GM23338 (cell line): ENCODE measurements at regions not wholly inside any gene's neighbourhood (a gene's known extent, or its start where the extent isn't known, plus 50 kb on each side); places are given as distances from the start of the nearest gene placed in this dataset.

Experiments
- ATAC-seq: fragments of 200-7000 bp; cut with Tn5 transposase; 3 replicates; pipeline ENCODE4 v1.9.1; 2020
- DNase-seq: peaks from one replicate; pipeline ENCODE4 v3.0.0-alpha.2; 2015; ENCODE audit warnings: low spot score
- H2AFZ ChIP-seq: fragments of 200-600 bp; sonication (generic); 2 replicates; pipeline ENCODE4 v1.8.0; 2016; ENCODE audit warnings: antibody characterized with exemption, mild to moderate bottlenecking, moderate library complexity
- H3F3A ChIP-seq: fragments of 200-600 bp; sonication (generic); replicated peaks from 2 replicates; pipeline ENCODE4 v1.8.0; 2017; ENCODE audit warnings: antibody characterized with exemption, mixed run types, low read depth
- H3K27ac ChIP-seq: fragments of 200-600 bp; sonication (generic); 2 replicates; pipeline ENCODE4 v1.6.1; 2016; ENCODE audit warnings: low read depth
- H3K27me3 ChIP-seq: fragments of 200-600 bp; sonication (generic); 2 replicates; pipeline ENCODE4 v1.8.0; 2016; ENCODE audit warnings: mild to moderate bottlenecking, mixed run types, moderate library complexity; ENCODE audit not compliant: insufficient read depth
- H3K36me3 ChIP-seq: fragments of 200-600 bp; sonication (generic); 2 replicates; pipeline ENCODE4 v1.8.0; 2016; ENCODE audit warnings: mild to moderate bottlenecking; ENCODE audit not compliant: insufficient read depth
- H3K4me1 ChIP-seq: fragments of 200-600 bp; sonication (generic); 2 replicates; pipeline ENCODE4 v1.8.0; 2016; ENCODE audit warnings: mild to moderate bottlenecking, moderate library complexity; ENCODE audit not compliant: insufficient read depth
- H3K4me2 ChIP-seq: fragments of 200-600 bp; sonication (generic); 2 replicates; pipeline ENCODE4 v1.7.1; 2017; ENCODE audit warnings: mixed run types
- H3K4me3 ChIP-seq: fragments of 200-600 bp; sonication (generic); 2 replicates; pipeline ENCODE4 v1.6.1; 2016; ENCODE audit warnings: mixed run types
- H3K79me2 ChIP-seq: fragments of 200-600 bp; sonication (generic); replicated peaks from 2 replicates; pipeline ENCODE4 v1.8.0; 2017; ENCODE audit warnings: mild to moderate bottlenecking; ENCODE audit not compliant: insufficient read depth
- H3K9me2 ChIP-seq: fragments of 200-600 bp; sonication (generic); 2 replicates; pipeline ENCODE4 v1.8.0; 2017; ENCODE audit not compliant: insufficient read depth
- H4K20me1 ChIP-seq: fragments of 200-600 bp; sonication (generic); replicated peaks from 2 replicates; pipeline ENCODE4 v1.8.0; 2017; ENCODE audit warnings: mild to moderate bottlenecking; ENCODE audit not compliant: insufficient read depth
- H3K27ac Mint-ChIP-seq: 2 replicates; pipeline ENCODE4 v1.8.0; 2020; ENCODE audit warnings: inconsistent platforms, mild to moderate bottlenecking, moderate library complexity, mixed read lengths
- H3K27me3 Mint-ChIP-seq: 3 replicates; pipeline ENCODE4 v1.8.0; 2022; ENCODE audit warnings: low read depth, mild to moderate bottlenecking, moderate library complexity, mixed read lengths, inconsistent platforms; ENCODE audit not compliant: insufficient read depth, poor library complexity
- H3K36me3 Mint-ChIP-seq: 3 replicates; pipeline ENCODE4 v1.8.0; 2021; ENCODE audit warnings: low read depth, mild to moderate bottlenecking, inconsistent platforms, moderate library complexity, mixed read lengths
- H3K4me1 Mint-ChIP-seq: 3 replicates; pipeline ENCODE4 v1.8.0; 2020; ENCODE audit warnings: mild to moderate bottlenecking, inconsistent platforms, mixed read lengths
- H3K4me3 Mint-ChIP-seq: 3 replicates; pipeline ENCODE4 v1.8.0; 2021; ENCODE audit warnings: moderate library complexity, mild to moderate bottlenecking, inconsistent platforms, mixed read lengths
- H3K9me3 Mint-ChIP-seq: 3 replicates; pipeline ENCODE4 v1.8.0; 2020; ENCODE audit warnings: moderate library complexity, mild to moderate bottlenecking, inconsistent platforms, mixed read lengths
- CREB1 ChIP-seq: fragments of 250-450 bp; sonication (Bioruptor Pico); IDR thresholded peaks from 2 replicates; pipeline ENCODE4 v1.5.0; 2020; ENCODE audit warnings: low read depth, mild to moderate bottlenecking, moderate library complexity
- CTCF ChIP-seq, 2 experiments: fragments of 200-600 bp in 1 of 2; sonication (generic) in 1 of 2; conservative IDR thresholded peaks; 2 replicates each; pipeline versions ENCODE4 v1.5.1 to v1.6.1; 2016 to 2017; ENCODE audit warnings: antibody characterized with exemption in 2 of 2, low read depth in 2 of 2, mild to moderate bottlenecking in 2 of 2, moderate library complexity in 1 of 2
- ETS1 ChIP-seq: IDR thresholded peaks from 2 replicates; pipeline ENCODE4 v1.6.1; 2016; ENCODE audit warnings: antibody characterized with exemption
- EZH2 ChIP-seq: fragments of 200-600 bp; sonication (generic); IDR thresholded peaks from one replicate; pipeline ENCODE4 v1.8.0; 2017; ENCODE audit warnings: antibody characterized with exemption, mild to moderate bottlenecking, low read depth; ENCODE audit not compliant: unreplicated experiment
- EZH2phosphoT487 ChIP-seq: fragments of 200-600 bp; sonication (generic); IDR thresholded peaks from one replicate; pipeline ENCODE4 v1.8.1; 2018; ENCODE audit warnings: antibody characterized with exemption; ENCODE audit not compliant: unreplicated experiment
- JUNB ChIP-seq: IDR thresholded peaks from one replicate; pipeline ENCODE4 v1.6.1; 2016; ENCODE audit warnings: antibody characterized with exemption; ENCODE audit not compliant: unreplicated experiment
- NANOG ChIP-seq: IDR thresholded peaks from 2 replicates; pipeline ENCODE4 v1.6.1; 2016; ENCODE audit warnings: antibody characterized with exemption, borderline replicate concordance
- POLR2AphosphoS5 ChIP-seq: IDR thresholded peaks from 2 replicates; pipeline ENCODE4 v1.6.1; 2016; ENCODE audit warnings: antibody characterized with exemption, low read depth
- REST ChIP-seq: IDR thresholded peaks from one replicate; pipeline ENCODE4 v1.6.1; 2018; ENCODE audit warnings: antibody characterized with exemption; ENCODE audit not compliant: unreplicated experiment
- STAT1 ChIP-seq: IDR thresholded peaks from one replicate; pipeline ENCODE4 v1.6.1; 2016; ENCODE audit warnings: antibody characterized with exemption; ENCODE audit not compliant: unreplicated experiment
- ZNF114 ChIP-seq: fragments of 250-450 bp; sonication (Bioruptor Pico); IDR thresholded peaks from 2 replicates; pipeline ENCODE4 v1.5.0; 2020; ENCODE audit warnings: mild to moderate bottlenecking, moderate library complexity
- ZNF331 ChIP-seq: fragments of 250-450 bp; sonication (Bioruptor Pico); IDR thresholded peaks from 2 replicates; pipeline ENCODE4 v1.5.0; 2020; ENCODE audit warnings: low read depth, mild to moderate bottlenecking, moderate library complexity
- ZNF462 ChIP-seq: fragments of 250-450 bp; sonication (Bioruptor Pico); IDR thresholded peaks from 2 replicates; pipeline ENCODE4 v1.5.0; 2020; ENCODE audit warnings: mild to moderate bottlenecking, moderate library complexity

- H2AFZ ChIP-seq, result no peak overlapping the region
- TF ChIP-seq CTCF (conservative IDR thresholded peaks at IDR 0.05; ENCODE audit: low read depth in 2 of 2) (no peak), POLR2AphosphoS5 (no peak), CREB1 (CRISPR knock-in tag) (no peak), STAT1 (no peak), ZNF331 (CRISPR knock-in tag) (no peak), REST (no peak), ZNF114 (no peak), ZNF462 (CRISPR knock-in tag) (no peak), ETS1 (no peak), EZH2 (no peak), JUNB (no peak), EZH2phosphoT487 (no peak), NANOG (no peak)
- H3K27me3 Mint-ChIP-seq, result peaks cover 4% of the 10 kb centered on the region
- no peaks in the 10 kb centered on the region for H3K9me2 ChIP-seq
- peaks cover 13% of the 10 kb centered on the region for H3K36me3 Mint-ChIP-seq
- no peaks in the 10 kb centered on the region for H3K4me1 ChIP-seq
- H3K36me3 ChIP-seq, result no peaks in the 10 kb centered on the region
- no peak overlapping the region for H3K27ac Mint-ChIP-seq
- H3F3A ChIP-seq, result no peaks in the 10 kb centered on the region
- no peak overlapping the region for H3K4me2 ChIP-seq
- no peaks in the 10 kb centered on the region; the same call in 2 of the 3 replicates for H3K4me1 Mint-ChIP-seq
- H3K9me3 Mint-ChIP-seq, result peaks cover 6% of the 10 kb centered on the region; the same call in 1 of the 3 replicates
- no peaks in the 10 kb centered on the region for H4K20me1 ChIP-seq
- no peaks in the 10 kb centered on the region for H3K79me2 ChIP-seq
- no peak for ATAC-seq
- no peak overlapping the region for H3K27ac ChIP-seq
- no peak for DNase-seq
- H3K27me3 ChIP-seq, result no peaks in the 10 kb centered on the region
- no peak overlapping the region for H3K4me3 Mint-ChIP-seq
- no peak overlapping the region for H3K4me3 ChIP-seq
Measured at GRCh38 chr9:26142631-26143030, 464.4 kb upstream of the TUSC1 start.
